HuH-7 (cell line): ENCODE measurements at regions not wholly inside any gene's neighbourhood (a gene's known extent, or its start where the extent isn't known, plus 50 kb on each side); places are given as distances from the start of the nearest gene placed in this dataset.
"Not testable (repeated sequence)": the region's sequence is repeated elsewhere in the genome, so short reads cannot be mapped to it uniquely, and the experiment has no call there.

Source experiments
- DNase-seq: peaks from one replicate; pipeline ENCODE4 v3.0.0; 2011; ENCODE audit warnings: low spot score

DNA sequence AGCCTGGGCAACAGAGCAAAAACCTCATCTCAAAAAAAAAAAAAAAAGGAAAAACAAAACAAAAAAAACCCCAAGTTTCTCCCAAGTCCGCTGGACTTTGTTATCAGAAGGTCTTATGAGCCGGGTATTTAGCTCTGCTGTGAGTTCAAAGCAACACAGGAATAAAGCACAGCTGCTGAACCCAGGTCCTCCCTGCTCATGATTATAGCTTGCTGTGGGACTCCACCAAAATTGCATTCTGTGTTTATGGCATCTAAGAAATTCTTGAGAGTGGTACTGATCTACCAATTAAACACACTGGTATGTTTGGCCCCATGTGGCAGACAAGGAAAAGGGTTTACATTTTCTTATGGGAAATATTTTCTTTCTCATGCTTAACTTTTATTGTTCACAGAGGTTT is 93.6 kb upstream of the NEDD9 start:
- DNase-seq, result no peak

DNA sequence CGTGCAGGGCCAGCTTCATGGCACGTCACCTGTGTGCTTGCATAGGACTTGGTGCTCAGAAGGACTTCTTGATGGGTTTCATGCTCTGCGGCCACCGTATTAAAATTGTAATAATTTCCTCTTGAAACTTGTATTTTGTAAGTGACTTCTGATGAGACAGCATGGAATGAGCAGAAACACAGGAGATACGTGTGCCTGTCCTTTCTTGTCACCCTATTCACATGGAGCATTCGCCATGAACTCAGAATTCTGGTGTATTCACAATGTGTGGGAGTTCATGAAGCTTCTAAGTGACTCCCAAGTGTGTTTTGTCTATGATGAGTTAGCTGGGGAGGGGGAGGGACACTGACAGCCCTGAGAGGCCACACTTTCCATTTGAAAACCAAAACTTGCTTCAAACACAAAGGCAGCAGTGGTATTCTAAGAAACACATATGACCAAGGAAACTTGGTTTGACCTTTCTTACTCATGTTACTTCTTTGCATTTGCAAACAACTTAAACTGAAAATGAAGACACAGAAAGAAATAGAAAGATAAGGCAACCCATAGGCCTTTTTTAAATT is 92.1 kb upstream of the NEDD9 start:
- DNase-seq, result no peak

DNA sequence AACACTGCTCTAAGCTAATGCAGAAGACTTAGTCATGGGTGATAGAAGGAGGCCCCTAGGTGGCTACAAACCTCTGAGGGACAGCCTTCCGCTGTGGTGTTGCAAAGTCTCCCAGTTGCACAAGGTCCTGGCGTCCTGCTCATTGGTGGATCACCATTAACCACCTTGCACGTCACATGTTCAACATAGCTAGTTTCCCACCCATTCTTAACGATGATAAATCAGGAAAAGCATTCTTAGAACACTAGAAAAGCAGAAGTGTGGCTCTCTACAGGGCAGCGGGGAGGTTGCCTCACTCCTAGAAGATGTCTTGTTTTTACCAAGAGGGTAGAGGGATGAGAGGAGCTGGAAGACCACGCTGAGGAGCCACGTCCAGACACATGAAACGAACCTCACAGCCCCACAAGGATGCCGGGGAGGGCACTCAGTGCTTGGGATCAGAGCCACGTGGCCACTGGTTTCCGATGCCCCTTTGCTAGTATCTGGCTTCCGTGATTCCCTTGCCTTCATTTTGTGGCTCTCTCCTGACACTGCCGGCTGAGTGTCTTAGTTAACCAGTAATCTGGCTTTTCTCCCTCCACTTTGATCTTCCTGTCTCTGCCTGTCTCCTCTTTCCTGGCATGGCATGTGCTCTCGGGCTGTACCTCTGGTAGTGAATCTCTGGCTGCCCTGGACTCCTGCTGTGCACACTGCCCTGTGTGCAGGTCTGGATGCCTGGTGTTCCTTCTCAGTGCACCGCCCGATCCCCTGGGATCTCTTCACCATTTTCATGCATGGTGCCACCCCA is 91.4 kb upstream of the NEDD9 start:
- DNase-seq, result no peak

DNA sequence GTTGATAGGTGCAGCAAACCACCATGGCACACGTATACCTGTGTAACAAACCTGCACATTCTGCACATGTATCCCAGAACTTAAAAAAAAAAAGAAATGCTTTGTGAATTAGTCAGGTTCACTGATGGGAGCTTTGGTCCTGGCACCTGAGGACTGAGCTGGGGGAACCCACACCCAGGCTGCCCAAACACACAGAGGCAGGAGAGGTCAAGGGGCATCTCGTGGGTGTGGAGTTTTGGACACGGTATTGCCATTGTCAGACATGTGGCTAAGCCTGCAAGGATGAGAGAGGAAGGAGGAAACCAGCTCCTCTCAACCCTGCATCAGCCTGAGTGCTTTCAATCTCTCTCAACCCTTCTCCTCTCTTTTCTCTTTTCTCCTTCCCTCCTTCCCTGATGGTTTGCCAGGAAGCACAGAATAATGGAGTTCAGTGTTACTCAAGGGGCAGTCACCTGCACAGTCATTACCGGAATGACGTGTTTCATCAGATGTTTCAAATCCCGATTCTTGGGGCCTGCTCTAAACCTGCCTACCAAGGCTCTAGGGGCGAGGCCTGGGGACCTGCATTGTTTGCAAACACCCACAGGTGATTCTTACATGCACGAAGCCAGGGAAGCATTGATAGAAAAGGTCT is 89.9 kb upstream of the NEDD9 start:
- DNase-seq, result no peak

DNA sequence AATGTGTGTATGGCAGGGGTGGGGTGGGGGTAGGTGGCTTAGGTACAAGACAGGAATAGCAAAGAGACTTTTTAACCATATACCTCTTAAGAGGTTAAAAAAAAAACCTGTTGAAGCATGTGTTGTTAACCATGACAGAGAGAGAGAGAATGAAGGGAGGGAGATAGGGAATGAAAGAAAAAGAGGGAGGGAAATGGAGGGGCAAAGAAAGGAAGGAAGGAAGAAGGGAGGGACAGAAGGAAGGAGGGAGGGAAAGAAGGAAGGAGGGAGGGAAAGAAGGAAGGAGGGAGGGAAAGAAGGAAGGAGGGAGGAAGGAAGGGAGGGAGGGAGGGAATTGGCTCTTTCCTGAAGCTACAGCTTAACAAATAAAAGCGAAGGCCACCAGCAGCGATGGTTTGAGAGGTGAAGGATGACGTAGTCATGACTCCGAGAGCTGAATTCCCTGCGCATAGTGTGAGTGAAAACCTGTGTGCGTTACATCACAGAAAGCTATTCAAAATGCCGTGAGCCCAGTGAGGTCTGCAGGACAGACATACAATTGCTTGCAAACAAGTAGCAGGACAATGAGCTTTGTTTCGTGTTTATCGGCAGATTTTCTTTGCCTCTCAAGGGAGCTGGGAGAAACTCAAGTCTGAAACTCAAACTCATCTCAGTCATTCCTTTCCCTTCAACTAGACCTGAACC is 88.6 kb upstream of the NEDD9 start:
- no peak for DNase-seq

DNA sequence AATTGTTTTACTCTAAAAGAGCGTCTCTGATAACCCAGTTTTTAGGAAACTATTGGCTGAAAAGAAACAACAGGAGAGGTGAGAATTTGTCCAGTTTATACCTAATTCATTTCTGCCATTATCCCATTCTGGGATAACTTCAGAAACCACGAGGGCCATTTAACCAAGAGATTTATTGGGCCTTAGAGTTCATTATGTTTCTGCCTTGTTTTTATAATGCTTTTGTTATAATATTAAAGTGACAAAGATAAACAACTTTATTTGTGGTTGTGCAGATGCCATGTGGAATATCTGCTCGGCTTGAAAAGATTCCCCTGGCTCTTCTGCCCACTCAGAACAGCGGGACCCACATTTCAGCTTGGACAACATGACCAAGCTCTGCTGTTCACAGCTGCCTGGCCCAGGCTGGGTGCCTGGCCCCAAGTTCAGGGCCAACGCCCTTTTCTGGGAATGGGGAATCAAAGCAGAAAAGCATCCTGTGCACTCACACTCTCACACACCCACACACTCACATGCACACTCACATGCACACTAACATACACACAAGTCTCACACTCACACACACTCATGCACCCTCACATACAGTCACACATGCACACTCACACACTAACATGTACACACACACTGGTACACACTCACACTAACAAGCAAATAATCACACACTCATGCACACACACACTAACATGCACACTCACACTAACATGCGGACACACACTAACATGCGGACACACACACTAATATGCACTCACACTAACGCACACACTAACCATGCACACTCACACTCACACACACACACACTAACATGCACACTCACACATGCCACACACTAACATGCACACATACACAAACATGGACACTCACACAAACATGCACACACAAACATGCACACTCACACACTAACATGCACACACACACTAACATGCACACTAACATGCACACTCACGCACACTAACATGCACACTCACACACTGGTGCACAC is 86.7 kb upstream of the NEDD9 start:
- DNase-seq, result no peak

DNA sequence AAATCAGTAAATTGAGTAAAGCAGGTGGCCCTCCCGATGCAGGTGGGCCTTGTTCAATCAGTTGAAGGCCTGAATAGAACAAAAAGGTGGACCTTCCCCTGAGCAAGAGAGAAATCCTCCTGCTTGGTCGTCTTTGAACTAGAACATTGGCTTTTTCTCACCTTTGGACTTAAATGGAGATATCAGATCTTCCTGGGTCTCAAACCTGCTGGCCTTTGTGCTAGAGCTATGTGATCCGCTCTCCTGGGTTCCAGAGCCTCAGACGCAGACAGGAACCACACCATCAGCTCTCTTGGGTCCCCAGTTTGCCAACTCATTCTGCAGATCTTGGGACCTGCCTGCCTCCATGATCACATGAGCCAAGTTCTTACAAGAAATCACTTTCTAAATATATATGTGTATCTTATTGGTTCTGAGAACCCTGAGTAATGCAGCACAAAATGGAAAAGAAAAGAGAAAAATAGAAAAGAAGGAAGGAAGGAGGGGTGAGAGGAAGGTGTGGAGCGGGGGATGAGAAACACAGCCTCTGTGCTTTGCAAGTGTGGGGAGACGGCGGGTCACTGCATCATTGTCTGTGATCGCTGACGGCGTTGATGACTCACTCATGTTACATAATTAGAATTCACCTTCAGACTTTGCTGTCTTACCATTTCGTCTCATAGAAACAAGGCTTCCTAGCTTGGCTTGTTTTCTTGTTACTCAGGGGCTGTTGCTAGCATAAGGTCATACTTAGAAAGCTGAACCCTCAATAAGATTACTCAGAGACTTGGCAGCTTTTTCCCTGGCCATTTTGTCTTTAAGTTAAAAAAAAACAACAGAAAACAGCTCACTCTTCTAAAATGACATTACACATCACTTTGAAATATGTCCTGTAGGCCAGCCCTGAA is 85.7 kb upstream of the NEDD9 start:
- DNase-seq, result no peak

DNA sequence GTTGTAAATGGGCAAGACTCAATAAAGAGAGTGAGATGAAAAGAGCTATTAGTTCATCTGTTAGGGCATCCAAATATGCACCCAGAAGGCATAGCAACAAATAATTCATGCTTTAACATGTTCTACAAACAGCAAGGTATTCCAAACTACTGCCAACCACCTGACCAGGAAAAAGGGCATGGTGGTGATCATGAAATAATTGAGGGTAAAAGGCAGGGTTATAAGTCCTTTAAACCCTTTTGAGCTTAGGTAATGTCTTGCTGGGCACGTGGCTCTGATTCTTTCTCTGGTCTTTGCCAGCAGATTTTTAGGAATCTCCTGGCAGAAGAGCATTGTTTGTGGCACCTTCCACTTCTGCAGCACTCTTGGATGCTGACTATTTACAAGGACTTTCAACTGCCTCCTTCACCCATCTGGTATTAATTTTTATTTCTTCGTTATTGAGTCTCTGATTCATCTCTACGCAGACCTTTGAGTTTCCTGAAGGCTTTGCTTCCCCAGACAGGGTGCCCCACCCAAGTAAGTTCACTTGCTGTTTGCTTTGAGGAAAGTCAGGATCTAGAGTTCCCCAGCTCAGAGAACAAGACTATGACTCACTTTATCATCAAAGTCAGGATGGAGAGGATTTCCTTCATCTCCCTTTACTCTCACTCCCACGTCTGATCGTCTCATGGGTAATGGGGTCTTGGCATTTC is 83.4 kb upstream of the NEDD9 start:
- DNase-seq, result no peak

DNA sequence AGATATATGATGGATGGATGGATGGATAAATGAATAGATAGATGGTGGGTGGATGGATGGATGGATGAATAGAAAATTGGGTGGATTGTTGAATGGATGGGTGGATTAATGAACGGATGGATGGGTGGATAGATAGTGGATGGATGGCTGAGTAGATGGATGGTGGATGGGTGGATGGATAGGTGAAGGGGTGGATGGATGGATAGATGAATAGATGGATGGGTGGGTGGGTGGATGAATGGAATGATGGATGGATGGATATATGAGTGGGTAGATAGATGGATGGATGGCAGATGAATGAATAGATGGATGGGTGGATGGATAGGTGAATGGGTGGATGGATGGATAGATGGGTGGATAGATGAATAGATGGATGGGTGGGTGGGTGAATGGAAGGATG is 80.7 kb upstream of the NEDD9 start:
- DNase-seq, result no peak

DNA sequence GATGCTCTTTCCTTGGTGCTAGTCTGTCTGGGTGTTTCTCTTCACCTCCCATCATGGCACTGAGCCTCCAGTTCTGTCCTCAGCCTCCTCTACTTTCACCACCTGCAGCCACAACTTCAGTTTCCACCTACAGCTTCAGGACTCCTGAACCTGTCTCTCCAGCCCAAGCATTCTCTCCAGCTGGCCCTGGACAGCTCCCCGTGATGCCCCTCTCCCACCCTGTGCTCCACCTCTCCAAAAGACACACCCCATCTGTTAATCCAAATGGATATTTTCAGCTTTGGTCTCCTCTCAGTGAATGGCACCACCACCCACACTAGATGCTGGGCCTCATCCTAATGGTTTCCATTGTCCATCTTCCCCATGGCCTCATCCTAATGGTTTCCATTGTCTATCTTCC is 79.5 kb upstream of the NEDD9 start:
- no peak for DNase-seq

DNA sequence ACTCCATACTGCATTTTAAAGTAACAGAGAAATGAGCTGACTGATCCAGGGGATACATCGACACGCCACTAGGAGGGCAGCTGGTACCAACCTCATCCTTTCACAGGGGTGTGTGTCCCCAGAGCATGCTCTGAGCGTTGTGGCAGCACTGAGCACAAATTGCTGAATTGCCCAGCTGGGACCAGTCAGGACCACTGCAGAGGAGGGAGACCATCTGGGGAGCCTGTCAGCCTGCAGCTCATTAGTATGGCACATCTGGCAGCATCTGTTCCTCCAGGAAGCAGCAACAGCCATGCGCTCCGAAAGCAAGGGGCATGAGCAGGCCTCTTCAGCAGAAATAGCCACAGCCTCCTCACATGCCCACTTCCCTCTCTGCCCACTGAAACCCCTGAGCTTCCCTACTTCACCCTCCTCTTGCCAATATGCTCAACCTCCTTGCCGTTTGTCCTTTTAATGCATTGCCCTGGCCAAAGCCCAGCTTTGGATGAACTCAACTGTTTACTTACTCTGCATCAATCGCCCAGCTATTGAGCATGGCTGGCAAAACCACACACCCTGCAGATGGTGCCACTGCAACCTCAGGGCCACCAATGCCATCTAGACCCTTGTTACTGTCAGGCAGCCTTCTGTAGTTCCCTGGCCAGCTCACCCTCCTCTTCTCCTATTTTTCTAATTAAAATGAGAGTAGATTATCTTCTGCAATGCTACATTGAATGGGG is 77.6 kb upstream of the NEDD9 start:
- no peak for DNase-seq

DNA sequence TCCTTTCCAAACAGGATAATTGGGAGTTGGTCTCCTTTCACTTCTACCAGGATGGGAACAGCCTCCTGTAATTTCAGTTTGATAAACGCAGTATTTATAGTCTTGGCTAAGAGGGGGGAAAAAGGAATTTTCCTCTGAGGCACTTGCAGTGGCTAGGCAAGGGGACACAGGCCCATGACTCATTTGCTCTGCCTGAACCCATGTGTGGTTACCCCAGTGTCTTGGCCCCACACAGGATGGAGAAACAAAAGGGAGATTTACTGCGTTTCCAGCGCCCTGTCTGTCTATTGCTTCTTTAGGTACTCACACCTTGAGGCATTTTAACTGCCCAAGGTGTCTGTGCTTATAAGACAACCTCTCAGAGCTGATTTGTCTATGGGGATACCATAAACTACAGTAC is 74.8 kb upstream of the NEDD9 start:
- DNase-seq, result no peak

DNA sequence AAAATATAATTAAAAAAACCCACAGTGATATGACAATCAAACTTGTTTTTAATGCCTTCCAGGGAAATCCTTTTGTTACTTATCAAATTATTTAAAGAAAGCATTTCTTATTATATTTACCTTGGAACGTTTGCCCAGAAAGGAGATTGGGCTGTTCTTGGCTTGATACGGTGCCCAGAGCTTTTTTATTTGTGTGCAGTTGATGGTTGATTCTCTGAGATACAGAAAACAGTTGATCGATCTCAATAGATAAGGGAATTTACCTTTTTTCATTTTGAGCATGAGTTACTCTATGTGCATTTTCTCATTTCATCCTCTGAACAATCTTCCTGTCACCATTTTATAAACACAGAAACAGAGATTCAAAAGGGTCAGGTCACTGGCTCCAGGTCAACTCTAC is 72.5 kb upstream of the NEDD9 start:
- DNase-seq, result no peak

DNA sequence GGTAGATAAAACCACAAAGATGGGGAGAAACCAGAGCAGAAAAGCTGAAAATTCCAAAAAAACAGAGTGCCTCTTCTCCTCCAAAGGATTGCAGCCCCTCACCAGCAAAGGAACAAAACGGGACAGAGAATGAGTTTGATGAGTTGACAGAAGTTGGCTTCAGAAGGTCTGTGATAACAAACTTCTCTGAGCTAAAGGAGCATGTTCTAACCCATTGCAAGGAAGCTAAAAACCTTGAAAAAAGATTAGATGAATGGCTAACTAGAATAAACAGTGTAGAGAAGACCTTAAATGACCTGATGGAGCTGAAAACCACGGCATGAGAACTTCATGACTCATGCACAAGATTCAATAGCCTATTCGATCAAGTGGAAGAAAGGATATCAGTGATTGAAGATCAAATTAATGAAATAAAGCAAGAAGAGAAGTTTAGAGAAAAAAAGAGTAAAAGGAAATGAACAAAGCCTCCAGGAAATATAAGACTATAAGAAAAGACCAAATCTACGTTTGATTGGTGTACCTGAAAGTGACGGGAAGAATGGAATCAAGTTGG is 67.5 kb upstream of the NEDD9 start:
- DNase-seq, result not testable (repeated sequence)

DNA sequence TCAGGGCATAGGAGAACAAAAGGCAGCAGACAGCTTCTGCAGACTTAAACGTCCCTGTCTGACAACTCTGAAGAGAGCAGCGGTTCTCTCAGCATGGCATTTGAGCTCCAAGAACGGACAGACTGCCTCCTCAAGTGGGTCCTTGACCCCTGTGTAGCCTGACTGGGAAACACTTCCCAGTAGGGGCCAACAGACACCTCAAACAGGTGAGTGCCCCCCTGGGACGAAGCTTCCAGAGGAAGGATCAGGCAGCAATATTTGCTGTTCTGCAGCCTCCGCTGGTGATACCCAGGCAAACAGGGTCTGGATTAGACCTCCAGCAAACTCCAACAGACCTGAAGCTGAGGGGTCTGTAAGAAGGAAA is 66.9 kb upstream of the NEDD9 start:
- not testable (repeated sequence) for DNase-seq

DNA sequence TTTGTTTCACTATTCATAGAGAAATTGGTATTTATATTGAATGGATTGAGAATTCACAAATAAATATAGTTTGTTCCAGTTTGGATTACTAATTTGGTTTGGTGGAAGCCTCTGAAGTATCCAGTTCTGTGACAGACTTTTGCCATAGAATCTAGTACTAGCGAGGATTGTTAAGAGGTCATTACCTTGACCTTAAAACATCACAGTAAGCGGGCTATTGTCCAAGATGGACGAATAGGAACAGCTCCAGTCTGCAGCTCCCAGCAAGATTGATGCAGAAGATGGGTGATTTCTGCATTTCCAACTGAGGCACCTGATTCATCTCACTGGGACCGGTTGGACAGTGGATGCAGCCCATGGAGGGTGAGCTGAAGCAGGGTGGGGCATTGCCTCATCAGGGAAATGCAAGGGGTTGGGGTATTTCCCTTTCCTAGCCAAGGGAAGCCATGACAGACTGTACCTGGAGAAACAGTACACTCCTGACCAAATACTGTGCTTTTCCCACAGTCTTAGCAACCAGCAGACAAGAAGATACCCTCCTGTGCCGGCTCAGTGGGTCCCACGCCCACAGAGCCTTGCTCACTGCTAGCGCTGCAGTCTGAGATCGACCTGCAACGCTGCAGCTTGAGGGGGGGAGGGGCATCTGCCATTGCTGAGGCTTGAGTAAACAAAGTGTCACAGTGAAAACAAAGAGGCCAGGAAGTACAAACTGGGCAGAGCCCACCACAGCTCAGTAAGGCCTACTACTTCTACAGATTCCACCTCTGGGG is 66.4 kb upstream of the NEDD9 start:
- DNase-seq, result no peak

DNA sequence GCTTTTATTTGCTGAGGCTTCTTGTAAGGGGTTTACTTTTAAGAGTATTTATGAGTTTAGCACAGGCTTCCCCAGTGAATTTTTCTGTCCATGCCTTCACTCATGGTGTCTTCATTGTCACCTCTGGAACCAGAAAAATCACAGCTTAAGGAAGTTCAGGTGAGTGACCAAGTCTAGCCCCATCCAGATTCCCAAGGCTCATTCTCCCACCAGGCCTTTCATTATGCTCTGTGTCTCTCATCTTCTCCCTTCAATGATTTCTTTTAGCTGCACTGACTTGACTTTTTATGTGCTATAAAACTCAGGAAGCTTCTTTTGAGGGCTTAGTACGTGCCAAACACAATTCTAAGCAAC is 64.9 kb upstream of the NEDD9 start:
- DNase-seq, result no peak
